ENCODE measurements at regions not wholly inside any gene's neighbourhood (a gene's known extent, or its start where the extent isn't known, plus 50 kb on each side); places are given as distances from the start of the nearest gene placed in this dataset.

GRCh38 chr16:27679899-27680298, 130.0 kb downstream of the KATNIP start:
- in situ Hi-C loops (cut with MboI; ENCODE audit: low sequenced_read_pairs): loop anchor here (25.0 kb wide), 1 partner anchor 182 kb away; no protein-coding TSS in a partner anchor

- in situ Hi-C loops (cut with MboI; ENCODE audit: low sequenced_read_pairs): loop anchor here (25.0 kb wide), 1 partner anchor 181 kb away; no protein-coding TSS in a partner anchor
Observed at GRCh38 chr16:27681681-27682080, 131.7 kb downstream of the KATNIP start.

GRCh38 chr16:27684047-27684446, 134.1 kb downstream of the KATNIP start:
- in situ Hi-C loops (cut with MboI; ENCODE audit: low sequenced_read_pairs): loop anchor here (25.0 kb wide), 1 partner anchor 178 kb away; no protein-coding TSS in a partner anchor

- in situ Hi-C loops (cut with MboI; ENCODE audit: low sequenced_read_pairs): loop anchor here (25.0 kb wide), 1 partner anchor 176 kb away; no protein-coding TSS in a partner anchor
Observed at GRCh38 chr16:27685807-27686206, 135.9 kb downstream of the KATNIP start.

GRCh38 chr16:27686926-27687325, 137.0 kb downstream of the KATNIP start:
- in situ Hi-C loops (cut with MboI; ENCODE audit: low sequenced_read_pairs): loop anchor here (25.0 kb wide), 1 partner anchor 175 kb away; no protein-coding TSS in a partner anchor

- in situ Hi-C loops (cut with MboI; ENCODE audit: low sequenced_read_pairs): loop anchor here (25.0 kb wide), 1 partner anchor 175 kb away; no protein-coding TSS in a partner anchor
Observed at GRCh38 chr16:27687605-27688004, 137.7 kb downstream of the KATNIP start.

- in situ Hi-C loops (cut with MboI; ENCODE audit: low sequenced_read_pairs): loop anchor here (25.0 kb wide), 1 partner anchor 173 kb away; no protein-coding TSS in a partner anchor
Observed at GRCh38 chr16:27689711-27690110, 139.8 kb downstream of the KATNIP start.

GRCh38 chr16:27690608-27691007, 140.7 kb downstream of the KATNIP start:
- in situ Hi-C loops (cut with MboI; ENCODE audit: low sequenced_read_pairs): loop anchor here (25.0 kb wide), 1 partner anchor 172 kb away; no protein-coding TSS in a partner anchor

GRCh38 chr16:27691721-27692120, 141.8 kb downstream of the KATNIP start:
- in situ Hi-C loops (cut with MboI; ENCODE audit: low sequenced_read_pairs): loop anchor here (25.0 kb wide), 1 partner anchor 171 kb away; no protein-coding TSS in a partner anchor

- in situ Hi-C loops (cut with MboI; ENCODE audit: low sequenced_read_pairs): loop anchor here (25.0 kb wide), 1 partner anchor 170 kb away; no protein-coding TSS in a partner anchor
Observed at GRCh38 chr16:27692576-27692975, 142.6 kb downstream of the KATNIP start.

GRCh38 chr16:27695161-27695560, 145.2 kb downstream of the KATNIP start:
- in situ Hi-C loops (cut with MboI; ENCODE audit: low sequenced_read_pairs): loop anchor here (25.0 kb wide), 1 partner anchor 167 kb away; no protein-coding TSS in a partner anchor

GRCh38 chr16:27698266-27698665, 148.3 kb downstream of the KATNIP start:
- in situ Hi-C loops (cut with MboI; ENCODE audit: low sequenced_read_pairs): loop anchor here (25.0 kb wide), 1 partner anchor 164 kb away; no protein-coding TSS in a partner anchor

GRCh38 chr16:27698746-27699145, 148.8 kb downstream of the KATNIP start:
- in situ Hi-C loops (cut with MboI; ENCODE audit: low sequenced_read_pairs): loop anchor here (25.0 kb wide), 1 partner anchor 164 kb away; no protein-coding TSS in a partner anchor

GRCh38 chr16:27699540-27699939, 149.6 kb downstream of the KATNIP start:
- in situ Hi-C loops (cut with MboI; ENCODE audit: low sequenced_read_pairs): loop anchor here (25.0 kb wide), 1 partner anchor 163 kb away; no protein-coding TSS in a partner anchor

GRCh38 chr16:27700304-27700995, 150.5 kb downstream of the KATNIP start:
- in situ Hi-C loops (cut with MboI; ENCODE audit: low sequenced_read_pairs): no loop called here

- in situ Hi-C loops (cut with MboI; ENCODE audit: low sequenced_read_pairs): no loop called here
Observed at GRCh38 chr16:27701381-27701780, 151.4 kb downstream of the KATNIP start.

- in situ Hi-C loops (cut with MboI; ENCODE audit: low sequenced_read_pairs): no loop called here
Observed at GRCh38 chr16:27703121-27703520, 153.2 kb downstream of the KATNIP start.

- in situ Hi-C loops (cut with MboI; ENCODE audit: low sequenced_read_pairs): no loop called here
Observed at GRCh38 chr16:27703545-27703944, 153.6 kb downstream of the KATNIP start.

GRCh38 chr16:27704252-27704651, 154.3 kb downstream of the KATNIP start:
- in situ Hi-C loops (cut with MboI; ENCODE audit: low sequenced_read_pairs): no loop called here

- in situ Hi-C loops (cut with MboI; ENCODE audit: low sequenced_read_pairs): no loop called here
Observed at GRCh38 chr16:27706156-27706865, 156.4 kb downstream of the KATNIP start.
